ENCODE measurements at regions not wholly inside any gene's neighbourhood (a gene's known extent, or its start where the extent isn't known, plus 50 kb on each side); places are given as distances from the start of the nearest gene placed in this dataset.

GRCh38 chr5:174387448-174387847 lies 336.9 kb upstream of the MSX2 start:
- DNase-seq (no peak), ATAC-seq (no peak)
- no peak for TF ChIP-seq CTCF (IDR thresholded peaks at IDR 0.05)
- intact Hi-C loops (cut with DNase I) = no loop called here
- no peaks in the 10 kb centered on the region for H3K36me3 ChIP-seq (ENCODE audit: insufficient read depth in 1 of 2, low read depth in 1 of 2)
- 88 to 98% (median 94%) methylated on average over 1 of the region's 1 CpG for WGBS, 3 donors
- no peaks in the 10 kb centered on the region for H3K4me1 ChIP-seq
- peaks cover 0 to 21% (median 0%) of the 10 kb centered on the region in 3 donors for H3K27me3 ChIP-seq (ENCODE audit: insufficient read depth in 3 of 3, low read length in 2 of 3)
- H3K9me3 ChIP-seq = no peaks in the 10 kb centered on the region
- H3K27ac ChIP-seq = no peak overlapping the region
- no peak overlapping the region for H3K4me3 ChIP-seq

DNA sequence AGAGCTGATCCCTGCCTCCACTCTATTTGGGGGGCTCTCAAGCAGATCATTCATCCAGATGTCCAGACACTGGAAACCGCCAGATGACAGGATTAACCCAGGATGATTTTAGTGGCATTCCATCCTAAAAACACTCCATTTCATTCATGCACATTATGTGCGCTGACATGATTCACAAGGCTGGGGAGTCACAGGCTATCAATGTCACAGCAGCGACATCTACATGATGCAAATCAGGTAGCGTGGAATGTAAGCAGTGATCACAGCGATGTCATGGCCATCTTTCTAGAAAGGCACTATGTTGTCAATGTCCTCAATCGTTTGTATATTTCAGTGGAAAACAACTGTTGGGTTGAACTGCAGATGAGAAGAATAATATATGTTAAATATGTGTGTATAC lies 331.5 kb upstream of the MSX2 start:
- H3K4me3 ChIP-seq = no peak overlapping the region
- no peaks in the 10 kb centered on the region for H3K36me3 ChIP-seq (ENCODE audit: insufficient read depth in 1 of 2, low read depth in 1 of 2)
- intact Hi-C loops (cut with DNase I) = no loop called here
- ATAC-seq (no peak), DNase-seq (no peak)
- no peaks in the 10 kb centered on the region for H3K4me1 ChIP-seq
- H3K27me3 ChIP-seq (ENCODE audit: insufficient read depth in 3 of 3, low read length in 2 of 3) = peaks cover 0 to 6% (median 4%) of the 10 kb centered on the region in 3 donors
- 59 to 72% (median 70%) methylated on average over 6 of the region's 6 CpGs for WGBS, 3 donors
- no peak overlapping the region for H3K27ac ChIP-seq
- no peaks in the 10 kb centered on the region for H3K9me3 ChIP-seq
- TF ChIP-seq CTCF (IDR thresholded peaks at IDR 0.05) = no peak

- H3K27me3 ChIP-seq (ENCODE audit: insufficient read depth in 3 of 3, low read length in 2 of 3) = peaks cover 0 to 6% (median 4%) of the 10 kb centered on the region in 3 donors
- 57 to 64% (median 63%) methylated on average over 4 of the region's 4 CpGs for WGBS, 3 donors
- no peak for TF ChIP-seq CTCF (IDR thresholded peaks at IDR 0.05)
- no peak overlapping the region for H3K4me3 ChIP-seq
- no peak overlapping the region for H3K27ac ChIP-seq
- no peaks in the 10 kb centered on the region for H3K4me1 ChIP-seq
- no peak for DNase-seq
- no peaks in the 10 kb centered on the region for H3K9me3 ChIP-seq
- ATAC-seq = no peak
- H3K36me3 ChIP-seq (ENCODE audit: insufficient read depth in 1 of 2, low read depth in 1 of 2) = no peaks in the 10 kb centered on the region
- intact Hi-C loops (cut with DNase I) = no loop called here
Observed at GRCh38 chr5:174396541-174396940, 327.8 kb upstream of the MSX2 start.

DNA sequence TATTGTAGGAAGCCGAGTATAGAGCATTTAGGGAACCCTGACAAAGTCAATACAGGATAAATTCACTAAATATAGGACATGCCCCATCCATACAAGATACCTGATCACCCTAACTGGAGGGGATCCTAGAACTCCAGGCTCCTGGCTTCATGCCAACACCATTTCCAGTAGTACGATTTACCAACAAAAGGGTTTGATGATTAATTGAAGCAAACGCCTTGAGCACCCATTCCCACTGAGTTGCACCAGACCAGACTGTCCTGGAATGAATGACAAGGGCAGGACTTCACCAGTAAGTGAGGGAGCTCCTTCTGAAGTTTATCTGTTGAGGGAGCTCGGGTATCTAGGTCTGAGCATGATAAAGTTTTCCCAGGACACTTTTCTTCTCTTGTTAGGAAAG lies 327.2 kb upstream of the MSX2 start:
- WGBS, 3 donors = 48 to 50% (median 48%) methylated on average over 4 of the region's 4 CpGs

More for the DNA sequence above, 327.2 kb upstream of the MSX2 start:
- no peaks in the 10 kb centered on the region for H3K4me1 ChIP-seq
- intact Hi-C loops (cut with DNase I) = no loop called here
- no peak for ATAC-seq
- no peaks in the 10 kb centered on the region for H3K36me3 ChIP-seq (ENCODE audit: insufficient read depth in 1 of 2, low read depth in 1 of 2)
- H3K27me3 ChIP-seq (ENCODE audit: insufficient read depth in 3 of 3, low read length in 2 of 3) = peaks cover 0 to 6% (median 4%) of the 10 kb centered on the region in 3 donors
- no peak overlapping the region for H3K4me3 ChIP-seq
- DNase-seq = no peak
- no peaks in the 10 kb centered on the region for H3K9me3 ChIP-seq
- H3K27ac ChIP-seq = no peak overlapping the region
- no peak for TF ChIP-seq CTCF (IDR thresholded peaks at IDR 0.05)

All from psoas muscle (tissue), 7 donors.